HG02938 (cell line): ENCODE measurements at regions not wholly inside any gene's neighbourhood (a gene's known extent, or its start where the extent isn't known, plus 50 kb on each side); places are given as distances from the start of the nearest gene placed in this dataset.

Experiments used
- ATAC-seq: cut with Tn5 transposase; IDR thresholded peaks from one replicate; pipeline ENCODE4 v1.9.1; 2021; ENCODE audit warnings: mild to moderate bottlenecking, moderate library complexity; ENCODE audit not compliant: unreplicated experiment

GRCh38 chr13:74045583-74045982 lies 88.6 kb downstream of the KLF12 start:
- no peak for ATAC-seq

GRCh38 chr13:74043237-74043636 lies 91.0 kb downstream of the KLF12 start:
- no peak for ATAC-seq

- peak; percentile 93 for ATAC-seq
Observed at GRCh38 chr13:74040200-74040599, 94.0 kb downstream of the KLF12 start.

GRCh38 chr13:74039667-74040066 lies 94.5 kb downstream of the KLF12 start:
- ATAC-seq = no peak

GRCh38 chr13:74039154-74039553 lies 95.0 kb downstream of the KLF12 start:
- no peak for ATAC-seq

GRCh38 chr13:74037762-74038161 lies 96.4 kb downstream of the KLF12 start:
- ATAC-seq = no peak

GRCh38 chr13:74036373-74036772 lies 97.8 kb downstream of the KLF12 start:
- no peak for ATAC-seq

GRCh38 chr13:74035896-74036295 lies 98.3 kb downstream of the KLF12 start:
- ATAC-seq = no peak

- ATAC-seq = no peak
Observed at GRCh38 chr13:74032325-74032724, 101.9 kb downstream of the KLF12 start.

GRCh38 chr13:74027161-74027779 lies 106.9 kb downstream of the KLF12 start:
- ATAC-seq = peak; percentile 31

GRCh38 chr13:74026753-74027152 lies 107.5 kb downstream of the KLF12 start:
- peak; percentile 86 for ATAC-seq

- no peak for ATAC-seq
Observed at GRCh38 chr13:74025369-74025768, 108.8 kb downstream of the KLF12 start.

- no peak for ATAC-seq
Observed at GRCh38 chr13:74024856-74025255, 109.3 kb downstream of the KLF12 start.

GRCh38 chr13:74024314-74024713 lies 109.9 kb downstream of the KLF12 start:
- no peak for ATAC-seq

GRCh38 chr13:74023484-74023883 lies 110.7 kb downstream of the KLF12 start:
- ATAC-seq = no peak

GRCh38 chr13:74021505-74021904 lies 112.7 kb downstream of the KLF12 start:
- no peak for ATAC-seq

- no peak for ATAC-seq
Observed at GRCh38 chr13:74018062-74018431, 116.2 kb downstream of the KLF12 start.

- peak; percentile 58 for ATAC-seq
Observed at GRCh38 chr13:74017301-74018061, 116.7 kb downstream of the KLF12 start.

- peak; percentile 70 for ATAC-seq
Observed at GRCh38 chr13:74015137-74015536, 119.1 kb downstream of the KLF12 start.

GRCh38 chr13:74009100-74009668 lies 125.0 kb downstream of the KLF12 start:
- no peak for ATAC-seq

- no peak for ATAC-seq
Observed at GRCh38 chr13:74006666-74007065, 127.5 kb downstream of the KLF12 start.
